Activated T-cell treated with anti-CD3 and anti-CD28 coated beads, Interleukin-2, amount 50 U/mL, for 72 hours (primary cell): ENCODE measurements at regions not wholly inside any gene's neighbourhood (a gene's known extent, or its start where the extent isn't known, plus 50 kb on each side); places are given as distances from the start of the nearest gene placed in this dataset.

Source experiments
- ATAC-seq, 2 donors: fragments of 150-1000 bp; cut with Tn5 transposase; replicated peaks in 1 of 2; 2 replicates each; pipeline ENCODE4 v1.10.0; 2021; ENCODE audit warnings: moderate library complexity in 2 of 2, mild to moderate bottlenecking in 1 of 2
- DNase-seq, 2 donors: peaks; one replicate each; pipeline ENCODE4 v3.0.0; 2021 to 2022; ENCODE audit warnings: mixed read lengths in 1 of 2
- H3K27ac Mint-ChIP-seq: one replicate; pipeline ENCODE4 v1.8.0; 2022; ENCODE audit warnings: mild to moderate bottlenecking, moderate library complexity, mixed read lengths
- H3K27me3 Mint-ChIP-seq: one replicate; pipeline ENCODE4 v1.8.0; 2022; ENCODE audit warnings: low read depth, mixed read lengths
- H3K36me3 Mint-ChIP-seq, 2 donors: one replicate each; pipeline ENCODE4 v1.8.0; 2022; ENCODE audit warnings: mixed read lengths in 2 of 2, mild to moderate bottlenecking in 1 of 2; ENCODE audit not compliant: insufficient read depth in 2 of 2
- H3K4me1 Mint-ChIP-seq: one replicate; pipeline ENCODE4 v1.8.0; 2022; ENCODE audit warnings: low read depth, mixed read lengths
- H3K4me3 Mint-ChIP-seq, 2 donors: one replicate each; pipeline ENCODE4 v1.8.0; 2022; ENCODE audit warnings: mild to moderate bottlenecking in 2 of 2, mixed read lengths in 2 of 2, moderate library complexity in 2 of 2
- H3K9me3 Mint-ChIP-seq, 2 donors: one replicate each; pipeline ENCODE4 v1.8.0; 2022; ENCODE audit warnings: mixed read lengths in 2 of 2

GRCh38 chr5:121758615-121759014, 93.1 kb upstream of the FTMT start:
- no peaks in the 10 kb centered on the region for H3K36me3 Mint-ChIP-seq
- H3K4me3 Mint-ChIP-seq: no peak overlapping the region
- no peak for ATAC-seq

GRCh38 chr5:121762426-121762825, 89.3 kb upstream of the FTMT start:
- Mint-ChIP-seq H3K4me1 (no peaks in the 10 kb centered on the region), H3K36me3 (no peaks in the 10 kb centered on the region), H3K27me3 (no peaks in the 10 kb centered on the region), H3K27ac (no peak overlapping the region), H3K9me3 (no peaks in the 10 kb centered on the region), H3K4me3 (no peak overlapping the region)
- no peak for DNase-seq
- no peak for ATAC-seq

More at GRCh38 chr5:121758615-121759014, 93.1 kb upstream of the FTMT start:
- no peaks in the 10 kb centered on the region for H3K4me1 Mint-ChIP-seq
- DNase-seq: no peak
- no peak overlapping the region for H3K27ac Mint-ChIP-seq
- no peaks in the 10 kb centered on the region for H3K27me3 Mint-ChIP-seq
- H3K9me3 Mint-ChIP-seq: no peaks in the 10 kb centered on the region

GRCh38 chr5:121763665-121764064, 88.0 kb upstream of the FTMT start:
- Mint-ChIP-seq H3K4me1 (no peaks in the 10 kb centered on the region), H3K27ac (no peak overlapping the region), H3K27me3 (no peaks in the 10 kb centered on the region), H3K9me3 (peaks cover 0 to 2% of the 10 kb centered on the region in 2 donors), H3K4me3 (no peak overlapping the region), H3K36me3 (no peaks in the 10 kb centered on the region)
- DNase-seq (no peak), ATAC-seq (no peak)

GRCh38 chr5:121780406-121780805, 71.3 kb upstream of the FTMT start:
- Mint-ChIP-seq H3K36me3 (no peaks in the 10 kb centered on the region), H3K9me3 (no peaks in the 10 kb centered on the region), H3K27ac (no peak overlapping the region), H3K4me3 (no peak overlapping the region), H3K4me1 (no peaks in the 10 kb centered on the region), H3K27me3 (no peaks in the 10 kb centered on the region)
- ATAC-seq: no peak
- DNase-seq: no peak

DNA sequence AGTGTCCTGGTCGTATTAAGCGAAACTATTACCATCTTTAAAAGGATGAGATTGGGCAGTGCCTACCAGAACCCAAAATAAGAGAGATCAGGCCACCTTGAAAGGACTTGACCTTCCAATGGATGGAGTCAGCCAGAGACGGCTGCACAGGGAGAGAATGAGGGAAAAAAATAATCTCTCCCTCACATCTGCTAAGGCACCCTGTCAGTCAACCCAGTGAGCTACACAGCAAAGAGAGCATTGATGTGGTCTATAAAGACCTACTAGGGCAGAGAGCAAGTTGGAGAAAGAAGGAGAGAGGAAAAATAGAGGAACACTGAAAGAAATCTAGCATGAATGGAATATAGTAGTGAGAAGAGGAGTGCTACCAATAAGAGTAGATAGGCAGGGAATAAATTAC, 68.0 kb upstream of the FTMT start:
- Mint-ChIP-seq H3K4me1 (no peaks in the 10 kb centered on the region), H3K9me3 (peaks cover 1 to 3% of the 10 kb centered on the region in 2 donors), H3K36me3 (no peaks in the 10 kb centered on the region), H3K27ac (no peak overlapping the region), H3K4me3 (no peak overlapping the region), H3K27me3 (no peaks in the 10 kb centered on the region)
- DNase-seq (no peak), ATAC-seq (no peak)

DNA sequence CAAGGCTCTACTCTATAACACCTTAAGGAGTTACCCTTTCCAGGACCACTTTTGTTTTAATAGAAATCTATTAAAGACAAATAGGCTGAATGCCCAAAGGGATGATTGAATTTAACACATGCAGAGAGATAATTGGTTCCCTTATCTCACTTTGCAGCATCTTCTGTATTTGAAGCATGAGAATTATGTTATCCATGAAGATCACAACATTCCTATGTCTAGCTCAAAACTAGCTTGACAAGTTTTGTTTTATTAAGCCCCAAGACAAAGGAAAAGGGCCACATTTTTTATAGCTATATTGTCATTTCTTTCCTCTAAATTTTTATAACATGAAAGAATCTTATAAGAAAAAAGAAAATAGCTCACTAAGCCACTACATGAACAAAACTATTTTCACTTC, 57.9 kb upstream of the FTMT start:
- no peak for ATAC-seq
- DNase-seq: no peak
- no peak overlapping the region for H3K27ac Mint-ChIP-seq
- H3K9me3 Mint-ChIP-seq: no peaks in the 10 kb centered on the region
- H3K4me1 Mint-ChIP-seq: no peaks in the 10 kb centered on the region
- no peak overlapping the region for H3K4me3 Mint-ChIP-seq
- no peaks in the 10 kb centered on the region for H3K27me3 Mint-ChIP-seq
- H3K36me3 Mint-ChIP-seq: no peaks in the 10 kb centered on the region

DNA sequence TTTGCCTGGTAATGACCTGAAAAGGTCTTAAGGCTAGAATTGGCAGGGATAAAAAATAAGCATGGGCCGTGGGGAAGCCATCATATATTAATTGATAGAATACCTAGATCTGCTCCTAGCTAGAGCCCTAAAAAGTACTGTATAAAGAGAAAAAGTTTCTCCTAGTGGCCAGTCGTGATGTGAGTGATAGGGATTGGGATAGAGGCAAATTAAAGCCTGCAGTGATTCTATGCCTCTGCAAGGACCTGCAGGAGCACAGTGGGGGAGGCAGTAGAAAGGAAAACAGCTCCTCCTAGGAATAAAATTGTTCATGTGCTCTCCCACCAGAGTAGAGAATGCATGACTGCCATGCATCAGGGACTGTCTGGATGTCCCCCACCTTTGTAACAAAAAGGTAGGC, 56.2 kb upstream of the FTMT start:
- no peak overlapping the region for H3K4me3 Mint-ChIP-seq
- H3K4me1 Mint-ChIP-seq: no peaks in the 10 kb centered on the region
- no peaks in the 10 kb centered on the region for H3K9me3 Mint-ChIP-seq
- H3K36me3 Mint-ChIP-seq: no peaks in the 10 kb centered on the region
- no peak for ATAC-seq
- DNase-seq: no peak
- H3K27me3 Mint-ChIP-seq: no peaks in the 10 kb centered on the region
- H3K27ac Mint-ChIP-seq: no peak overlapping the region

DNA sequence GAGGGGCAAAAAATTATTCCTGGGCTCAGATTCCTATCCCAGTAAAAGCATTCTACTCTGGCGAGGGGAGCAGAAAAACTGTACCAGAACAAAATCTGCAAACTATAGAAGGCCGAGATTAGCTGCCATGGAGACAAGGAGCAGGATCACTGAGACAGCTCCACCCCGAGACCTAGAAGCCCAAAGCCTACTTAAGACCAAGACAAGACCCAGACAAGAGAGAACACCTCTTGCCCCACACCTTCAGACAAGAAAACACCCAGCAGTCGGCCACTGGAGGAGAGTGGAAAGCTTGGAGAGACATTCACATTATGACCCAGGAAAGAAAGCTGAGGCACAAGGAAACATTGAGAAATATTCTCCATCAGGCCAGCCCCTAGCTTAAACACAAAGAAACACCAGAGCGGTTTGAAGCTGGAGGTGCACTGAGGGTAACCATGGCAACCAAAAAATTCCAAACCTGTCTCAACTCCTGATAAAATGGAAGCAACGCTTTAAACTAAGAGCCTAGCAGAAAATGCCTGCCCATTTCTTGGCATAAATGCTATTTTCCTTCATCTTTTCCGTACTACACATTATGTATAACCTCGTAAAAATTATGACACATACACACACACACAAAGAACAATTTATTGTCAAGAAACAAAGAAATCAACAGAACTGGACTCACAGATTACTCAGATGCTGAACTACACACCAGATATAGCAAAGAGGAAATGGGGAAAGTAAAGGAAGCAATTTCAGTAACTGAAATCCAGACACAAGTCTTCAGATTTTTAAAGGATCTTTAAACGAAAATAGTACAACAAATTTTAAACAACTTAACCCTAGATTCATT, 53.8 kb upstream of the FTMT start:
- DNase-seq: no peak
- no peak for ATAC-seq

More for the DNA sequence above, 53.8 kb upstream of the FTMT start:
- H3K27ac Mint-ChIP-seq: no peak overlapping the region
- H3K4me1 Mint-ChIP-seq: no peaks in the 10 kb centered on the region
- no peaks in the 10 kb centered on the region for H3K27me3 Mint-ChIP-seq
- H3K9me3 Mint-ChIP-seq: no peaks in the 10 kb centered on the region
- no peaks in the 10 kb centered on the region for H3K36me3 Mint-ChIP-seq
- no peak overlapping the region for H3K4me3 Mint-ChIP-seq
